ENCODE measurements at regions not wholly inside any gene's neighbourhood (a gene's known extent, or its start where the extent isn't known, plus 50 kb on each side); places are given as distances from the start of the nearest gene placed in this dataset.

DNA sequence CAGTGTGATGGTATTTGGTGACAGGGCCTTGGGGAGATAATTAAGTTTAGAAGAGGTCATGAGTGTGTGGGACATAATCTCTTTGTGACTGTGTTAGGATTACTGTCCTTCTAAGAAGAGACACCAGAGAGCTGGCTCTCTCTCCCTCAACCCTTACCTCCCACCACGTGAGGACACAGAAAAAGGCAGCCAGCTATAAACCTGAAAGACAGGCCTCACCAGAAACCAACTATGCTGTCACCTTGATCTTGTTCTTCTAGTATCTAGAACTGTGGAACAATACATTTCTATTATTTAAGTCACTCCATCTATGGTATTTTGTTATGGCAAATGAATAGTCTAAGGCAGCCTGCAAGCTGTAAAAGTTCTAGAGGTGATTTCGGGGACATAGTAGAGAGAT is 203.7 kb downstream of the OTOR start:
- no peak for DNase-seq

DNA sequence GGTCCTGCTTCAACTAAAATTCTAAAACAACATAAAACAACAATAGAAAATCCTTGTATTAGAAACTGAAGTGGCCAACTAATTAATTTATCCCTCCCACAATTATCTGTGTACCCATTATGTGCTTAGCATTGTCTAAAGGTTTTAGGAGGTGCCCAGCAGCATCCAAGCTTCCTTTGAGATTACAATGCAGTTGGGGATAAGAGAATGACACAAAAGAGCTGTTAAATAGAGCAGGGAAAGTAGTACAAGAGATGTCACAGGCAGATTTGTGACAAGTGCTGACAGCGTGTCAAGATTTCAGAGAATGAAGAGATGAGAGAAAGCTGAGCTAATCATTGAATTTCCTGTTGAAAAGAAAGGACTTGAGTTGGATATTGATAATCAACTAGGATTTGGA is 204.8 kb downstream of the OTOR start:
- no peak for DNase-seq

DNA sequence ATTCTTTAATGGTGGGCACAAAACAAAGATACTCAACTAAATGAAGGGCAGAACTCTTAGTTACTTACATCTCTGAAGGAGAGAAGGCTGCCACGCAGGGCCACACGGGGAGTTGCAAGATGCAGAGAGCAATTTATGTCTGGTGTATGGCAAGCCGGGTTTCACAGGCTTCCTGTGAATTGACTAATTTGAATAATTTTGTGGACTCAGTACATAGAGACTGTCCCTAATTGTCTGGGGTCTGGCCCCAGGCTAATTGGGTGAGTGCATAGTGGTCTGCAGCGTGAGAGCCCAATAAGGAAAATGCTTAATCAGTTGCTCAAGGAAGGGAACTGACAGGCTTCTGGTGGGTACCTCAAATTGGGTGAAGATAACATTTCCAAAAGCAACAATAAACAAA is 205.7 kb downstream of the OTOR start:
- no peak for DNase-seq

DNA sequence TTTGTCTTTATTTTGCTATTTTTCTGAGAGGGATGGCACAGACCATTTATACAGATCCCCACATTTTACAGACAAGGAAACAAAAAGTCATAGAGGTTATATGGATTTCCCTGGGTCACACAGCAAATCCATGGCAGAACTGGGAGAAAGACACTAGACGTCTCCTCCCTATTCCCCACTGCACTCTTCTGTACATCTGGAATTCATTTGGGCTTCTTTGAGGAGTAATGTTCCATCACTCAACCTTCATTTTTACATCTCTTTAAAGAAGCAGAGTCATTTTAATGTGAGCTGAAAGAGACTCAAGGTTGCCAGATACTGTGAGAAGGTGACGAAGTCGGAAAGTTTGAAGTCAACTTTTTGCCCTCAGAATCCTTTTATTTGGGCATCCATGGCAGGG is 207.3 kb downstream of the OTOR start:
- DNase-seq: no peak

DNA sequence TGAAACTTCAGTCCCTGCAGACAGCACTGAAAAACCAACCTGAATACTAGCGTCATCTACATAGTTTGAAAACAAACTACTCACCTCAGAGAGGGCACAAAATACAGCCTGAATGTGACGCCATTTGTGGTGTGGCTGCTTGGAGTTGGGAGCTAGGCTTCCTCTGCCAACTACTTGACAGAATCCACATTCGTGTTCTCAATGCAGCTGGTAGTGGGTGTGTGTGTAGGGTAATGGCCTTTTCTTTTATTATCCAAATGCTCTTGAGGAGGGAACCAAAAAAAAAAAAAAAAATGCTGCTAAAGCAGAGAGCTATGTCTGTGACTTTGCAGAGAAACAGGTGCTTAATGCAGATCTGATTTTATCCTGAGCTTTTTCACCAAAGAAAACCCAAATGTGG is 207.8 kb downstream of the OTOR start:
- DNase-seq: no peak

DNA sequence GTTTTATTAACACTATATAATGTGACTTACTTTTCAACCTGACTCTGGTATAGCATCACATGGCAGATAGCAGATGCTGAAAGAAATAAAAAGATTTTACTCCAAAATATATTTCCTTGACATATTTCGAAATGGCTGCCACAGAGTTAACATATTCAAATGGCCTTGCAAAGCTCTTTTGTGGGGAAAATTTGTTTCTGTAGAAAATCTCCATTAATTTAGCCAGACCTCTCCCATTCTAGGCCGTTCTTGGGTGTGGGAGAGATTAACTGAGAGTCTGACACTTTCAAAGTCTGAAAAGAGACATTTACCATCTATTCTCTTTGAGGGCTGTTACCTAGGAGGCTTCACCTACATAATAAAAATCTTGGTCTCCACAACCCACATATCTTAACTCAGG is 217.2 kb downstream of the OTOR start:
- no peak for DNase-seq

DNA sequence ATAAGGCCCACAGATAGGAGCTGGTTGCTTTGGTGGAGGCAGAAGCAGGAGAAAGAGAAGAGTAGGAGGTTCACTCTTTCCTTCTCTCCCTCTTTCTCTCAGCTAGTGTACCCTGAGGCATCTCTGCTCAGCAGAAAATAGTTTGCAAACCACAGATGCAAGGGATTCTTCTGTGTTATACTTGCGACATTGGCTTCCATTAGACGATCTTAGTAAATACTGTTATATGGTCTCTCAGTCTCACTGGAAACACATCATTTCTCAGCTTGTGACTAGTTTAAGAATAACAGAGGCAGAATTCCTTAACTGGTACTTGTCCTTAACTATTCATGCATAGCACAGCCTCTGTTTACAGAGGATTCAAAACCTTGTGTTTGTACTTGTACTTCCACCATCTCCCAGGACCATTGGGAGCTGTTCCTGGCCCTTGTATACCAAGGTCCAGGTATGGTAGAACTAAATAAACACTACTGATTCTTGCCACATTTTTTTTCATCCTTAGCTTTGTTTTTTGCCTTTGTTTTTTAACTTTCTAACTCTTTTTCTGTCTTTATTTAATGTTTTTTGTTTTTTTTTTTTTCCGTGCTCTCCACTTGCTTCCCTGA is 218.2 kb downstream of the OTOR start:
- no peak for DNase-seq

DNA sequence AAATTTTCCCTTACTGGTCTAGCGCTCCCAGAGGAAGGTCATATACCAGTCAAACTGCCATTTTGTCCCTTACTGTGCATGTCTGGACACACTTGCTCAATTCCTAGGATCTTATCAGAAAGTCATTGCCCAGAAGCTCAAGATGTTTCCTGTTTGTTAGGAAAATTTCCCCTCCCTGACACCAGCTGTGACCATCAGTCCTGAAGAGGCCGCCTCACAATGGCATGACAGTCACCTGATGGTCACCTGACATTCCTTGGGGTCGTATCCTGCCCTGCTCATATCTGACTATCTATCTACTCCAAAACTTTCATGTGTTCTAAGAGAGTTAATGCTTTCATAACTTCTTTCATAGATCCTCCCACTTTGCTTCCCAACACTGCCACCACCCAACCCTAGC is 219.9 kb downstream of the OTOR start:
- no peak for DNase-seq

DNA sequence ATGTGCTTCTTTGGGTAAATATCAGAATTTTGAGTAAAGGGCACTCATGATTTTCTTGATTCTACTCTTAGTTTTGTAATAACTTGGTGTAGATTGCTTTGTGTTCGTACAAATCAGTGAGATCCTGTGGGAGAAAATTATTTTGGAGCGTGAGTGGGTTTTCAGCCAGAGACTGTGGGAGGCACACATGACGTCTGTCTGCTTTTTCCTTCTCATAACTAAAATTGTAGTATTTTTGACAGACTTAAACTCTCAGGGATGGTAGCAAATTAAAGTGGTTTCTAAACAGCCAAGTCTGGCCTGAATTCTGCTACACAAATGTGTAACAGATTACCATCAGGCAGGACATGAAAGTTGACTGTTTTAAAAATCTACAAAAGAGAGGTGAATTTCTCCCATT is 222.6 kb downstream of the OTOR start:
- no peak for DNase-seq

DNA sequence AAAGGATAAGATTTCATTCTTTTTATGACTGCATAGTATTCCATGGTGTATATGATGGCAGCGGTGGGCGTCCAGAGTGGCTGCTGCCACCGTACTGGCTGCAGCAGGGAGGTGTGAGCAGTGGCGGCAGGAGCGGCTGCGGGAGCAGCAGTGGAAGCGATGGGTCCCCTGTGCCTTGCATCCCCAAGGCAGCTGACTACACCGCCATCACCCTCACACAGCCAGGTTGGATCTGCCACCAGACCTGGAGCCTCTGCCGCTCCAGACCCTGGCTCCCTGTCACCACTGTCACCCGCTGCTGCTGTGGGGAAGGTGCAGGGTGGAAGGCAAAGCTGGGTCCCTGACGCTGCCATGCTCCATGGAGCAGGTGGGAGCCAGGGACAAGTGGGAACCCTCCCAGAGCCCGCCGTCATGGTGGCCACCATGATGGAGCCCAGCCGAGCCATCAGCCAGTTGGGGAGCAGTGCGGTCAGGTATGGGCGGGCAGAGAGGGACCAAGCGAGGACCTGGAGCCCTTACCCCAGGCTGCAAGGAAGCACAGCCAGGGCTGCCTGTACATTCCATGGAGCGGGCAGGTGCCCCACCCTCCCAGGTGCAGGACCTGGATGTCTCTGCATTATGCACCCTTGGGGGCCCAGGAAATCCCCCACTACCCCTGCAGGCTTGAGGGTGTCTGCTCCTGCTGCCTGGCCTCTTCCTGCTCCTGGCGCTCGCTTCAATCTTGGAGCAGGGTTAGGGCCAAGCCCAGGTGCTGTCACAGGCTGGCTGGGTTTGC is 226.1 kb downstream of the OTOR start:
- DNase-seq: no peak

DNA sequence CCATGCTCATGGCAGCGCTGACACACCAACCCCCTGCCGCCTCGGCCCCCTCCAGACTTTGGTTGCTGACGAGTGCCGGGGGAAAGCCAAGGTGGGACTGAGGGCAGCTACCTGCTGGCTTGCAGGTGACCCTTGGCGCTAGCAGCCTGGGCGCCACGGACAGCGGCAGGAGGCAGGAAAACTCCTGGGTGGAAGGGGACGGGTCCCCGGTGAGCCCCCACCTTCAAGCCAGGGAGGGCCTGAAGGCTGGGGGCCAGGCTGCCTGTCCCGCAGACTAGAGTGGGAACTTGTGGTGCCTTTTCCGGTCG is 226.7 kb downstream of the OTOR start:
- no peak for DNase-seq

DNA sequence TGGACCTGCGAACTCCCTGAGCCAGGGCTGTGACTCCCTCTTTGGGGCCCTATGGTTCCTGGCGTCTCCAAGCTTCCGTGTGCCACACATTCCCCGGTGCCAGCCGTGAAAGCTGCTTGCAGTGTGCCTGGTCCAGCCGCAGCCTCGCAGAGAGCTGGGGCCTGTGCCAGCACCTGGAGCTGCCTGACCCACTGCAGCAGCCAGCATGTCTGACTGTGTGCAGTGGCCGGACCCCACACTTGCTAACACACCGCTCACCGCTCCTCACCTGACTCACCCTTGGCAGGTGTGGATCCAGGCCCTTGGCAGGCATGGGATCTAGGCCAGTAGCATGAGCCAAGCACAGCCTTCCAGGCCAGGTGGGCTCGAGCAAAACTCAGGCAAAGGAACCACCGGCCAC is 227.5 kb downstream of the OTOR start:
- no peak for DNase-seq

DNA sequence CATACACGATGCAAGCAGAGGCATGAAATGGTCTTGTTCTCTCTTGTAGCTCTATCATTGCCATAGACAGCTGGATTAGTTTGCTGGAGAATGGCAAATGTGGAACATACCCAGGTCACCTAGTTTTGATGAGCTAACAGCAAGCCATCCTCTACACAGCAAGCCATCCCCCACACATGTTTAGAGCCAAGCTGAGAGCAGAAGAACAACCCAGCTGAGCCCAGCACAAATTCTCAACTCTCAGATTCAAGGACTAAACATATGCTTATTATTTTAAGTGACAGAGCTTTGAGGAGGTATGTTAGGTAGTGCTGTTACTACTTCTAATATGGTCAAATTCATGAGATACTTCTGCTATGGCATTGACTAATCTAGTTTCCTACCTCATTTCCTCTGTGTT is 230.3 kb downstream of the OTOR start:
- DNase-seq: no peak

DNA sequence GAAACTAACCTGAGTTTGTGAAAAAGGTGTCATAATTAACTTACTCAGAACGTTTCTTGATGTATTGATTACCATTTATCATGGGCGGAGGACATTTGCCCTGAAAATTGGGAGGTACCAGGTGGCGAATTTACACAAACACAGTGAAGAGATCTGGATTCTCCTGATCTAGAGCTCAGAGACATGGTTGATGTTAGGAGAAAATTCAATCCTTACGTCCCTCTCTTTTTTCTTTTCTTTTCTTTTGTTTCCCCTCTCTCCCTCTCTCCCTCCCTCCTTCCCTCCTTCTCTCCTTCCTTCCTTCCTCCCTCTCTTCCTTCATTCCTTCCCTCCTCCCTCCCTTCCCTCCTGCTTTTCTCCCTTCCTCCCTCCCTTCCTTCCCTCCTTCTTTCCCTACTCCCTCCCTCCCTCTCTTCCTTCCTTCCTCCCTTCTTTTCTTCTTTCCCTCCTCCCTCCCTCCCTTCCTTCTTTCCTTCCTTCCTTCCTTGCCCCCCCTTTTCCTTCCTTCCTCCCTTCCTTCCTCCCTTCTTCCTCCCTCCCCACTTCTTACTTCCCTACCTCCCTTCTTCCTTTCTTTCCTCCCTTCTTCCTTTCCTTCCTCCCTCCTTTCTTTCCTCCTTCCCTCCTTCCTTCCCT is 234.1 kb downstream of the OTOR start:
- no peak for DNase-seq

DNA sequence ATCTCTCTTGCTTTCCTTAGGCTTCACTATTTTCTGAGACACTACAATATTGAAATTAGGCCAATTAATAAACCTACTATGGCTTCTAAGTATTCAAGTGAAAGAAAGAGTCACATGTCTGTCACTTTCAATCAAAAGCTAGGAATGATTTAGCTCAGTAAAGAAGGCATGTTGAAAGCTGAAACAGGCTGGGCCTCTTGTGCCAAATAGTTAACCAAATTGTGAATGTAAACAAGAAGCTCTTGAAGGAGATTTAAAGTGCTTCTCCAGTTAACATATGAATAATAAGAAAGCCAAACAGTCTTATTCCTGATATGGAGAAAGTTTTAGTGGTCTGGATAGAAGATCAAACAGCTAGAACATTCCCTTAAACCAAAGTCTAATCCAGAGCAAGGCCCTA is 236.3 kb downstream of the OTOR start:
- no peak for DNase-seq

DNA sequence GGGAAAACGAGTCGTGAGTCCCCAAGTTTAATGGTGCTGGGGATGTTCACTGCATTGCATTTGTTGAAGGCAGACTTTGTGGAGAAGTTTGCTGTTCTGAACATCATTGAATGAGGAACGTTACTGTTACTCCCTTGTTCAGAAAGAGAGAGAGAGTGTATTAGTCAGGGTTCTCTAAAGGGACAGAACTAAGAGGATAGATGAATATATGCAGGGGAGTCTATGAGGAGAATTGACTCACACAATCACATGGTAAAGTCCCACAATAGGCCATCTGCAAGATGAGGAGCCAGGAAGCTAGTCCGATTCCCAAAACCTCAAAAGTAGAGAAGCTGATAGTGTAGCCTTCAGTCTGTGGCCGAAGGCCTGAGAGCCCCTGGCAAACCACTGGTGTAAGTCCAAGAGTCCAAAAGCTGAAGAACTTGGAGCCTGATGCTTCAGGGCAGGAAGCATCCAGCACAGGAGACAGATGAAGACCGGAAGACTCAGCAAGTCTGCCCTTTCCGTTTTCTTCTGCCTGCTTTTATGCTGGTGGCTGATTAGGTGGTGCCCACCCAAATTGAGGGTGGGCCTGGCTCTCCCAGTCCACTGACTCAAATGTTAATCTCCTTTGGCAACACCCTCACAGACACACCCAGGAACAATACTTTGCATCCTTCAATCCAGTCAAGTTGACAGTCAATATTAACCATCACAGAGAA is 223.5 kb upstream of the PCSK2 start:
- no peak for DNase-seq

DNA sequence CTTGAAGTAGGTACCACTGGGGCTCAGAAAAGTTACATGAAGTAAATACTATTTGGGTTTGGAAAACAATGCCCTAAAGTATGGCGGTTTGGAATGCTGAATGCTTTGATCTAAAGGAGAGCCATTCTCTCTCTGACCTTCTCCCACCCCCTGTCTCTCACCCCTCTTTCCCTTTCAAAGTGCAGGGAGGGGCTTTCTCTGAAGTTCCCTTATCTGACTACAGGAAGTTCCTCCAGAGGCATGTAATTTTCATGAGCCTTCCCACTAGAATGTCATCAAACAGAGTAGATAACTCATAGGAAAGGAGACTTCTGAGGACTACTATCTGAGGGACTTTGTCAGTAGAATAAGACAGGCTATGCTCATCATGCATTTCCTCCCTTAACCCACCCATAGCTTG is 216.7 kb upstream of the PCSK2 start:
- DNase-seq: no peak

DNA sequence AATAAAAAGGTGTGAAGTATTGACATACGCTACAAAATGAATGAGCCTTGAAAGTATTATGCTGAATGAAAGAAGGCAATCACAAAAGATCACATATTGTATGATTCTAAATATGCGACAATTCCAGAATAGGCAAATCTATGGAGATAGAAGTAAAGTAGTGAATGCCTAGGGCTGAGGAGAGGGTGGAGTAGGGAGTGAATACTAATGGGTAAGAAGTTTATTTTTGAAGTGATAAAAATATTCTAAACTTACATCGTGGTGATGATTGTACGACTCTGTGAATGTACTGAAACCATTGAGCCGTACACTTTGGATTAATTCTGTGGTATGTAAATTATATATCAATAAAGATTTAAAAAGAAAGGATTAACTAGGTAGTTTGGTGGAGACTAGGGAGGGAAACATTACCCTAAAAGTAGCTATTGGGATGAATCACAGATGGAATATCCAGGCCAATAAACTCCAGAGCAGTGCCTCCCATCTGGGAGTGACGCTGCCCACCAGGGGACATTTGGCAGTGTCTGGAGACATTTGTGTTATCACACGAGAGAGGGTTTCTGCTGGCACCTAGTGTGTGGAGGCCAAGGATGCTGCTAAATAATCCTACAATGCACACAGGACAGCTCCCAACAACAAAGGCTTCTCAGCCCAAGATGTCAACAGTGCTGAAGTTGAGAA is 214.2 kb upstream of the PCSK2 start:
- DNase-seq: no peak

DNA sequence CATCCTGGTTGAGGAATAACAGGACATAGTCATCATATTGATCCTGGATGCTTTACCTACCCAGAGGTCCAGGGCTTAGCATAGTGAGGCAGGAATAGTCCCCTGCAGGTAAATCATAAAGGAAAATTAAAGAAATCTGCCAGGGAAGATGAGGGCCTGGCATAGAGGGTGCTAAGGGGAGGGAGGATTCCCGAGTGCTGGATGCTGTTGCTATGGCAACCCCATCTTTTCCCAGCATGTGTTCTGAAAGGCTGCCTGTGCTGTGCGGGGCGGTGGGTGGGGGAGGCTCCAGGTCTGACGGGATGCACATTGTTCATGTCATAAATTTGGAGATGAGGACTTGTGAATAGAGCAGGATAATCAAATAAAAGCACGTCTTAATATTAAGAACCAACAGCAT is 212.6 kb upstream of the PCSK2 start:
- DNase-seq: no peak

DNA sequence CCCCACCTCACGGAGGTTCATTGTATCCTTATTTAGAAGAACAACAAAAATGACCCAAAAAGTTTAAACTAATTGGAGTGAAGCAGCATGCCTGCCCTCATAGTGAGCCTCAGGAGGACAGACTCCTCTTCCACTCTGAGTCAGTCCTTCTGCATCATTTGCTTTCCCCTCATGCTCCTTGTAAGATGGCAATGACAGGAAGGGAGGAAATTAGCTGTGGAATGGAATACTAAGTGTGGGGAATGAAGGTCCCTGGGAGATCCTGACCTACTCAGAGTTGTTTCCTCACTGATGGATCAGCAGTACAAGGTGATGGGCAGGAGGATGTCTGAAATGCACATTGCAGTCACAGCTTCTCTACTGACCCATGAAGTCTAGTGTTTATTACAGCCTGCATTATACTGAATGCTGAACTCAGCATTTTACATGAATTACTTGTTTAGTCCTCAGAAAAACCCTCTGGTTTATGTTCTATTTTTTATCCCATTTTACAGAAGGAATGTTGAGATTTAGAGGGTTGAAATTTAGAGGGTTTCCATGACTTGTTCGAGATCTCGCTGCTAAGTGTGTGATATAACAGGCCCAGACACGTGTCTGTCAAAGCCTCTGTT is 212.0 kb upstream of the PCSK2 start:
- DNase-seq: no peak

DNA sequence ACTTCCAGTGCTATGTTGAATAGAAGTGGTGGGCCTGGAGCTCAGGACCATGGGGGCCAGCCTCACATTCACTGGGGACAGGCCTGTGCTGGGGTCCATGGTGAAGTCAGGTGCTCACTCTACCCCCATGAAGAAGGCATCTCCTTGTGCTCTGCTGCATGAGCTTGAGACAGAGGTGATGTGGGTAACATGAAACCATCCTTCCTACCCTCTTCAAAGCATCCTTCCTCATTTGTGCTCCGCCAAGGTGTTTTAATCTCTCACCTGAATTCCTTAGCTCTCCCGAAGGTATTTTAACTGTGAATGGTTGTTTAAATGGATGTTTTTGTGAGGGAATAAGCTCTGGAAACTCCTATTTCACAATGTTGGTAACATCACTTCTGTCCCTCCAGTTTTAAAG is 209.6 kb upstream of the PCSK2 start:
- no peak for DNase-seq

DNA sequence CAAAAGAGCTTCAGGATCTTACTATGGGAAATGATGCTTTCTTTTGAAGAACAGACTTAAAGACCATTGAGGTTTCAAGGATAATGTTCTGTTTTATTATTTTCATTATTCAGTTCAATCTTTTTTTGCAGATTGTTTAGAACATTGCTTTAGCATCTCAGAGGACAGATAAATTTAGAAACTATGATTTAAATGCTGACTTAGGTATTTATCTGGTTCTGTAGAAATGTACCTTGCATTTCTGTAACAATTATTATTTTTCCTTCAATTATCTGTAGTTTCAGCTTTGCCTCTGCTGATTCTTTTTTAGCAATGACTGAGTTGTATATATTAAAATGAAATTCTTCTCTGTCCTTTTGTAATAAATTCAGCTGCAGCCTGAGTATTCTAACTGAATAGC is 205.4 kb upstream of the PCSK2 start:
- DNase-seq: no peak

DNA sequence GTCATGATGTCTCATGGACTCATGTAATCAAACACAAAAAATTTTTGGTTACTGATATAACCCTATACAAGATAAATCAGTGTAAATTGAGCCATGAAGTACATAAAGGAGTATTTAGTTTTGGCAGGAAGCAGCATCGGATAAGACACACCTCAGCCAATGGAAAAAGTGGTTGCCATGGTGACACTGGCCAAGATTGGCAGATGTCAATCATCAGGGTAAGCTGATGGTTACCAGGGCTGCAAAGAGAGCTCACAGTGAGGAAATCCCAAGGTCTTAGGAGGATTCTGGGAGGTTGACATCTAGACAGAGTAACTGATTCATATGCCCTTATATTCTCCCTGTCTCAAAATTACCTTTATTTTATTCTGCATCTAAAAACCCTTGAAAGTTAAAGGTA is 203.8 kb upstream of the PCSK2 start:
- DNase-seq: no peak

Data from DMS79 (cell line).